ENCODE measurements at regions not wholly inside any gene's neighbourhood (a gene's known extent, or its start where the extent isn't known, plus 50 kb on each side); places are given as distances from the start of the nearest gene placed in this dataset.

GRCh38 chr12:61687407-61687806 is 572.8 kb upstream of the USP15 start:
- DNase-seq (ENCODE audit: extremely low read depth in 1 of 4, low spot score in 3 of 4): no peak
- FAIRE-seq: no peak
- Histone ChIP-seq H3K9ac (ENCODE audit: insufficient read depth in 1 of 2, low read depth in 2 of 2, low read length in 2 of 2) (no peak overlapping the region), H3K4me1 (replicated peaks in 1 of 2; ENCODE audit: control insufficient read depth in 2 of 2, insufficient read depth in 2 of 2, low read length in 2 of 2) (no peaks in the 10 kb centered on the region), H2AFZ (ENCODE audit: low read depth, low read length) (no peak overlapping the region), H3K4me3 (no peak overlapping the region), H3K4me2 (ENCODE audit: insufficient read depth, low read length) (no peak overlapping the region), H3K9me3 (replicated peaks; ENCODE audit: control insufficient read depth, insufficient read depth, low read depth, low read length) (0 out of 2 replicates have a peak, but pooled peaks cover under 1% of the 10 kb centered on the region), H3K27ac (ENCODE audit: extremely low read depth, low read depth, low read length) (no peak overlapping the region), H4K20me1 (replicated peaks; ENCODE audit: control insufficient read depth, insufficient read depth, low read length) (no peaks in the 10 kb centered on the region), H3K79me2 (ENCODE audit: control insufficient read depth, insufficient read depth, low read length) (no peaks in the 10 kb centered on the region), H3K27me3 (ENCODE audit: control insufficient read depth in 2 of 2, insufficient read depth in 2 of 2, low read length in 2 of 2) (no peaks in the 10 kb centered on the region), H3K9me1 (ENCODE audit: control insufficient read depth, insufficient read depth, low read length) (no peaks in the 10 kb centered on the region), H3K36me3 (ENCODE audit: control insufficient read depth, insufficient read depth, low read length) (no peaks in the 10 kb centered on the region)
- BruUV-seq (replicated peaks): no TSS peak
- no peak for ATAC-seq
- WGBS (ENCODE audit: insufficient coverage, low coverage, missing lambda C conversion rate): 6% methylated on average over 5 of the region's 5 CpGs
- in situ Hi-C loops (cut with MboI): no loop called here
- ChIA-PET POLR2A (no interaction called here), CTCF (ENCODE audit: low intra/inter-chr PET ratio) (no interaction called here)
- intact Hi-C loops (cut with micrococcal nuclease): no loop called here
- TF ChIP-seq FIP1L1 (IDR thresholded peaks at IDR 0.05; ENCODE audit: low read depth, low read length, poor library complexity, severe bottlenecking) (no peak), KHSRP (IDR thresholded peaks at IDR 0.05) (no peak), ZC3H11A (IDR thresholded peaks at IDR 0.05; ENCODE audit: low read depth, low read length) (no peak), CBX8 (IDR thresholded peaks at IDR 0.05; ENCODE audit: borderline replicate concordance, extremely low read depth, low read depth, low read length, poor library complexity, severe bottlenecking) (no peak), YBX1 (IDR thresholded peaks at IDR 0.05) (no peak), POLR2AphosphoS5 (IDR thresholded peaks at IDR 0.05; ENCODE audit: control insufficient read depth, insufficient read depth, low read depth, low read length) (no peak), ZNF232 (CRISPR knock-in tag; IDR thresholded peaks at IDR 0.05) (no peak)
- TF ChIP-seq, protein P1, sequence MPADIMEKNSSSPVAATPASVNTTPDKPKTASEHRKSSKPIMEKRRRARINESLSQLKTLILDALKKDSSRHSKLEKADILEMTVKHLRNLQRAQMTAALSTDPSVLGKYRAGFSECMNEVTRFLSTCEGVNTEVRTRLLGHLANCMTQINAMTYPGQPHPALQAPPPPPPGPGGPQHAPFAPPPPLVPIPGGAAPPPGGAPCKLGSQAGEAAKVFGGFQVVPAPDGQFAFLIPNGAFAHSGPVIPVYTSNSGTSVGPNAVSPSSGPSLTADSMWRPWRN (IDR thresholded peaks at IDR 0.05; ENCODE audit: low read depth): no peak

All from K562 (cell line).